Stomach (tissue), 8 donors: ENCODE measurements at regions not wholly inside any gene's neighbourhood (a gene's known extent, or its start where the extent isn't known, plus 50 kb on each side); places are given as distances from the start of the nearest gene placed in this dataset.
A peak's percentile ranks its signal among the peaks of the same experiment; 100 is the strongest.

Source experiments
- DNase-seq, 2 donors: peaks; one replicate each; pipeline versions ENCODE4 v3.0.0 to v3.0.0-alpha.2; 2013 to 2019
- H3K27ac ChIP-seq, 5 donors: fragments of 200-600 bp in 4 of 5; sonication (generic) in 4 of 5; one replicate each; pipeline ENCODE4 v1.5.1; 2013 to 2019; ENCODE audit warnings: mild to moderate bottlenecking in 1 of 5, moderate library complexity in 1 of 5
- H3K27me3 ChIP-seq, 3 donors: fragments of 200-600 bp; sonication (generic); one replicate each; pipeline ENCODE4 v1.5.1; 2017 to 2019; ENCODE audit warnings: mixed run types in 1 of 3
- H3K36me3 ChIP-seq, 4 donors: fragments of 200-600 bp; sonication (generic); 1 replicate in 3 of 4; 2 replicates in 1 of 4; pipeline ENCODE4 v1.5.1; 2016 to 2019
- H3K4me1 ChIP-seq, 4 donors: fragments of 200-600 bp; sonication (generic); one replicate each; pipeline ENCODE4 v1.5.1; 2016 to 2019
- H3K4me3 ChIP-seq, 4 donors: fragments of 200-600 bp; sonication (generic) in 3 of 4; one replicate each; pipeline ENCODE4 v1.5.1; 2016 to 2019; ENCODE audit warnings: mild to moderate bottlenecking in 1 of 4
- H3K9me3 ChIP-seq, 4 donors: fragments of 200-600 bp; sonication (generic); one replicate each; pipeline ENCODE4 v1.5.1; 2016 to 2019
- CTCF ChIP-seq, 7 experiments: fragments of 450-650 bp in 4 of 7; fragments of 200-600 bp in 3 of 7; sonication (generic) in 3 of 7; IDR thresholded peaks; one replicate each; pipeline ENCODE4 v1.5.1; 2016 to 2019; ENCODE audit warnings: antibody characterized with exemption in 7 of 7, control low read depth in 2 of 7, mild to moderate bottlenecking in 1 of 7
- EP300 ChIP-seq: sonication (generic); formaldehyde crosslinking; IDR thresholded peaks from one replicate; pipeline ENCODE4 v1.6.1; 2017; ENCODE audit warnings: antibody characterized with exemption
- POLR2A ChIP-seq, 4 donors: fragments of 450-650 bp; IDR thresholded peaks; one replicate each; pipeline ENCODE4 v1.6.1; 2016; ENCODE audit warnings: antibody characterized with exemption in 4 of 4, control low read depth in 2 of 4, mild to moderate bottlenecking in 1 of 4, moderate library complexity in 1 of 4
- POLR2AphosphoS5 ChIP-seq, 3 donors: sonication (generic); formaldehyde crosslinking; IDR thresholded peaks; one replicate each; pipeline ENCODE4 v1.6.1; 2016; ENCODE audit warnings: antibody characterized with exemption in 3 of 3
- WGBS, 5 donors: extraction: QIAGEN DNeasy Blood & Tissue Kit in 3 of 5; methylation state at CpG; one replicate each; pipeline versions ENCODE4 v1.1.5 to v1.1.7; 2013 to 2018; 5-methylcytosine and 5-hydroxymethylcytosine counted together
- intact Hi-C: fragments of 100-400 bp; cut with DNase I; formaldehyde crosslinking; loops from one replicate; pipeline ENCODE4 v1.15.1; 2023; ENCODE audit warnings: low total_unique reads
- donor health status: healthy with polysubstance abuse.
- donor health status: Bipolar disorder and iron deficiency.
- donor health status: healthy.

GRCh38 chr16:7185165-7185564 lies 147.5 kb upstream of the RBFOX1 start:
- Histone ChIP-seq H3K36me3 (no peaks in the 10 kb centered on the region), H3K9me3 (peaks cover 0 to 33% (median 7%) of the 10 kb centered on the region in 4 donors), H3K4me3 (no peak overlapping the region), H3K4me1 (no peaks in the 10 kb centered on the region), H3K27ac (no peak overlapping the region), H3K27me3 (no peaks in the 10 kb centered on the region)
- DNase-seq, result no peak
- 40 to 53% (median 45%) methylated on average over 3 of the region's 3 CpGs for WGBS, 5 donors
- TF ChIP-seq POLR2A (IDR thresholded peaks at IDR 0.05), result no peak
- TF ChIP-seq POLR2AphosphoS5 (IDR thresholded peaks at IDR 0.05), result no peak
- no peak for TF ChIP-seq CTCF (IDR thresholded peaks at IDR 0.05)
- no peak for TF ChIP-seq EP300
- intact Hi-C loops, result no loop called here

- TF ChIP-seq CTCF (IDR thresholded peaks at IDR 0.05) (no peak), POLR2AphosphoS5 (IDR thresholded peaks at IDR 0.05) (no peak), POLR2A (IDR thresholded peaks at IDR 0.05) (no peak), EP300 (no peak)
- Histone ChIP-seq H3K4me3 (no peak overlapping the region), H3K4me1 (no peaks in the 10 kb centered on the region), H3K27ac (no peak overlapping the region), H3K36me3 (no peaks in the 10 kb centered on the region), H3K27me3 (no peaks in the 10 kb centered on the region), H3K9me3 (peaks cover 0 to 40% (median 7%) of the 10 kb centered on the region in 4 donors)
- intact Hi-C loops, result no loop called here
- no peak for DNase-seq
- WGBS, 5 donors, result 55 to 88% (median 71%) methylated on average over 3 of the region's 3 CpGs
Observed at GRCh38 chr16:7183768-7184167, 148.9 kb upstream of the RBFOX1 start.

- WGBS, 5 donors, result 29 to 54% (median 49%) methylated on average over 3 of the region's 3 CpGs
- no peak for TF ChIP-seq POLR2A (IDR thresholded peaks at IDR 0.05)
- no peak for TF ChIP-seq EP300
- no peak for TF ChIP-seq POLR2AphosphoS5 (IDR thresholded peaks at IDR 0.05)
- no peak for TF ChIP-seq CTCF (IDR thresholded peaks at IDR 0.05)
- peak in 1 of 2 donors; percentile 25 for DNase-seq
- no peak overlapping the region for H3K4me3 ChIP-seq
- peaks cover 0 to 46% (median 7%) of the 10 kb centered on the region in 4 donors for H3K9me3 ChIP-seq
- no peaks in the 10 kb centered on the region for H3K4me1 ChIP-seq
- H3K36me3 ChIP-seq, result no peaks in the 10 kb centered on the region
- no peaks in the 10 kb centered on the region for H3K27me3 ChIP-seq
- intact Hi-C loops, result no loop called here
- no peak overlapping the region for H3K27ac ChIP-seq
Observed at GRCh38 chr16:7182510-7183109, 150.0 kb upstream of the RBFOX1 start.

- no peaks in the 10 kb centered on the region for H3K36me3 ChIP-seq
- H3K9me3 ChIP-seq, result peaks cover 0 to 50% (median 14%) of the 10 kb centered on the region in 4 donors
- H3K4me3 ChIP-seq, result no peak overlapping the region
- no peak for DNase-seq
- intact Hi-C loops, result no loop called here
- no peak overlapping the region for H3K27ac ChIP-seq
- H3K27me3 ChIP-seq, result no peaks in the 10 kb centered on the region
- no peaks in the 10 kb centered on the region for H3K4me1 ChIP-seq
- TF ChIP-seq POLR2A (IDR thresholded peaks at IDR 0.05) (no peak), EP300 (no peak), CTCF (IDR thresholded peaks at IDR 0.05) (no peak), POLR2AphosphoS5 (IDR thresholded peaks at IDR 0.05) (no peak)
- WGBS, 5 donors, result 58 to 85% (median 76%) methylated on average over 2 of the region's 2 CpGs
Observed at GRCh38 chr16:7177875-7178274, 154.8 kb upstream of the RBFOX1 start.
